AG20443 (cell line): ENCODE measurements at regions not wholly inside any gene's neighbourhood (a gene's known extent, or its start where the extent isn't known, plus 50 kb on each side); places are given as distances from the start of the nearest gene placed in this dataset.
A peak's percentile ranks its signal among the peaks of the same experiment; 100 is the strongest.
"Not testable (repeated sequence)": the region's sequence is repeated elsewhere in the genome, so short reads cannot be mapped to it uniquely, and the experiment has no call there.

ENCODE experiments used
- DNase-seq: peaks from one replicate; pipeline ENCODE4 v3.0.0; 2012; ENCODE audit warnings: low spot score, mixed read lengths

DNA sequence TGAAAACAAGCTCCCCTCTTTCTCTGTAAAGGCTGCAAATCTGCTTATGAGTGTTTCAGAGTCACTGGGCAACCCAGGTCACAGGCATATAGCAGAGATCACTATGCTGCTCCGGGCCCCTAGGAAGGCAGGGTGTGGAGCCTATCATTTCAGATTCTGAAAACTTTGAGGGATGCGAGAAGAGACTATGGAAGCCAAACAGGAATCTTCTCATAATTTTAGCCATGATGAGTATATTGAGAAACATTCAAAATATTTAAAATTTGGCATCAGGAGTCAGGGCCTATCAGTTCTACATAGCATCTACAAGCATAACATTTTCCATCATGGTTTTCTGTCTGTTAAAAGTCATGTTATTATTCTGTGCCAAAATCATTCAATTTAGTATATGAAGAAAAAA lies 61.7 kb upstream of the ATXN3L start:
- peak; percentile 19 for DNase-seq

DNA sequence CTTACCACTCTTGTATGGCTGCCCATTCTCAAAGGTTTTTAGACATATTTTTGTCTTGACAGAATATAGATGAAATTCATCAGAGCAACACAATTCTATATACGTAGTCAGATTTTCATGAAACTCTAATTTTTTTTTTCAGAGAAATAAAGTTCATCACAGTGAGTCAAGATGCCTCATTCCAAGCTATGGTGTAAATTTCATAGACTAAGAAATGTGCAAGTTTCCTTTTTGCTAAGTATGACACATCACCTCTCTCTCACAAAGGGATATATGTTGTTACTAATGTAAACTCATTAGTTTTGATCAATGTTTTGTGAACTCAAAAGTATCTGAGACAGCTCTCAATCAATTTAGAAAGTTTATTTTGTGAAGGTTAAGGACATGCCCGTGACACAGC lies 60.4 kb upstream of the ATXN3L start:
- DNase-seq, result peak; percentile 21

DNA sequence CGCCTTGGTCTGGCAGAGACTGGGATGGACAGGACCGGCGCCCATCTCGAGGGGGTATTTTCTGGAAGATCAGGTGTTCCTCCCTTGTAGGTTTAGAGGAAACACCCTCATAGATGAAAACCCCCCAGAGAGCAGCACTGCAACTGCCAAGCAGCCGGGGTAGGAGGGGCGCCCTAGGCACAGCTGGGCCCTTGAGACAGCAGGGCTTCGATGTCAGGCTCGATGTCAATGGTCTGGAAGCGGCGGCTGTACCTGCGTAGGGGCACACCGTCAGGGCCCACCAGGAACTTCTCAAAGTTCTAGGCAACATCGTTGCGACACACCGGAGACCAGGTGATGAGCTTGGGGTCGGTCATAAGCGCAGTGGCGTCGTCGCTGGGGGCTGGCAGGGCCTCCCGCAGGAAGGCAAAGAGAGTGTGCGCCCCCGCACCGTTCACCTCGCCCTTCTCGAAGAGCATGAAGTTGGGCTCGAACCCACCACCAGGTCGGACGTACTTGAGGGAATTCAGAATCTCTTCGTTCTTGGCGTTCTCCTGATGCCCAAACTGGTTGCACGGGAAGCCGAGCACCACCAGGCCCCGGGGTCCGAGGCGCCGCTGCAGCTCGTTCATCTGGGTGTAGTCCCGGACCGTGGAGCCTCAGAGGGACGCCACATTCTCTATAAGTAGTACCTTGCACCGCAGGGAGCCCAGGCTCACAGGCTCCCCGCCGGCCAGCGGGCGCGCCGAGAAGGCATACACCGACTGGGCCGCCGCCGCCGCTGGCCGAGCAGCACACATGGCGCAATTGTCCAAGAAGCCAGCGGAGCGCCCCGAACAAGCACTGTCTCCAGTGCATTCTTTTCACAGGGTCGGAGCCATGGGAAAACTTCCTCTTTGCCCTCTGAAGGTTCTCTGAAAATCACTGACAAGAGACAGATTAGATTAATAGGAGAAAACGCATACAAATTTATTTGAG lies 59.0 kb upstream of the ATXN3L start:
- DNase-seq, result not testable (repeated sequence)

DNA sequence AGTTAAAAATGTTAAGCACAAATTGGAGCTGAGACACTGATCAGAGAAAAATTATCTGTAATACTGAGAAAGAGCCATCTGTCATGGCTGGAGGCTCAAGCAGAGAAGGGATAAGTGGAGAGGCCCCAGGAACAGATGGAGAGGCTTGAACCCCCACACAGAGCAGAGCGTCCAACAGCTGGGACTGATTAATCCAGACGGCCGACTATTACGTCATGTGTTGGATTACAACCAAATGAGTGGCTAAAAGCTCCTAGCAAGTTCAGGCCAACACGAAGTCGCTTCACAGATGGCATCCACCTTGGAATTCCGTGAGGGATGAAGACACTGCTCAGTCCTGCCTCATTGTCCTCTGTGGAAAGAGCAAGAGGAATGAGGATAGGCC lies 57.7 kb upstream of the ATXN3L start:
- peak; percentile 41 for DNase-seq

DNA sequence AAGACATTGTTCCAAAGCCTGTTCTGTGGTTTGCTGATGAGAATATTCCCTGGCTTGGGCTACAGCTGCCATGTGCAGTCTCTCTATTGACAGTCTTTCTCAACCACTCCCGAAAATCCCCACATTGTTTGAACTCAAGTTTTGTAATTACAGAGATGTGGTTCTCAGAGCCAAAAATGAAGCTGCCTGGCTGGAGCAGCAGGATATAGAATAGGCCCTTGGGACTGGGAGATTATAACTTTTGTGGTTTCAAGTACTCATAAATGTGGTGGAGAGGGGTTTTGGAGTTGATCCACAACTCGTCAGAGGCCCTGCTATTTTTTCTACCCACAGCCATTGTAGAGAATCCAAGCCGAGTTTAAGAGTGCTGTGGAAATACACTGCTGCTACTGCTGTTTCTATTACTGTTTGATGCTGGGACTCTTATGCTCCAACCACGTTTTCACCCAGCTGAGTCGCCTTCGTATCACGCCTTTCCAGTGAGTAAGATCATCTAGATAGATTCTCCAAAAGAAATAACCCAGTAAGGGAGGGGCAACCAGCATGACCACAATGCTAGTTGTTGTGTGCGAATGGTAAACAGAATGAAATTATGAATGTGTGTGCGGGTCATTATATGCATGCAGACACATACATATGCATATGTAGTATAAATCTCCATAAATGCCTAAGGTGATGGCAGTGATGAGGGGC lies 57.1 kb upstream of the ATXN3L start:
- peak; percentile 57 for DNase-seq

DNA sequence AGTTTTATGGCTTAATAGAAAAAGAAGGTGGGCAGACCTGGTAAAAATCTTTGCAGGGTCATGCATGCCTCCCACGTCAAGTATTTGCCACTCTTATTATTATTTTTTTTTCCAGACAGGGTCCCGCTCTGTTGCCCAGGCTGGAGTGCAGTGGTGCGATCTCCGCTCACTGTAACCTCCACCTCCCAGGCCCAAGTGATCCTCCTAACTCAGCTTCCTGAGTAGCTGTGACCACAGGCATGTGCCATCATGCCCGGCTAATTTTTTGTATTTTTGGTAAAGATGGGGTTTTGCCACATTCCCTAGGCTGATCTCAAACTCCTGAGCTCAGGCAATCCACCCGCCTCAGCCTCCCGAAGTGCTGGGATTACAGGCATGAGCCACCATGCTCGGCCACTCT lies 55.7 kb upstream of the ATXN3L start:
- DNase-seq, result not testable (repeated sequence)

DNA sequence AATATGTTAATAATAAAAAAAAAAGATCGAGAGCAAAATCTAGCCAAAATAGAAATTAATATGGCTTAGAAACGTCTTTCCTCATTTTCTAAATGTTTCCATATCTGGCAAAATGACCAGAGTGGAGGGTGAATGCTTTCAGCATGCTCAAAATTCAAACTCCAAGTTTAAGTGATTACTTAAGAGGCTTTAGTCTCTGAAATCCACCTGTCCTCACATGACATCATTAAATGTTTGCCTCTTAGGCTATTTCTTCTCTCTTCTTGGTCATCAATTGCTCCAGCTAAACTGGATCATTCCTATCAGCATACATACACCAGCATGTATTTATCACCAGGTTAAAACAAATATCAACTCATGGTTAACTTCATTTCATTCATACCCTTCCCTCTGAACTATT lies 54.5 kb upstream of the ATXN3L start:
- no peak for DNase-seq

DNA sequence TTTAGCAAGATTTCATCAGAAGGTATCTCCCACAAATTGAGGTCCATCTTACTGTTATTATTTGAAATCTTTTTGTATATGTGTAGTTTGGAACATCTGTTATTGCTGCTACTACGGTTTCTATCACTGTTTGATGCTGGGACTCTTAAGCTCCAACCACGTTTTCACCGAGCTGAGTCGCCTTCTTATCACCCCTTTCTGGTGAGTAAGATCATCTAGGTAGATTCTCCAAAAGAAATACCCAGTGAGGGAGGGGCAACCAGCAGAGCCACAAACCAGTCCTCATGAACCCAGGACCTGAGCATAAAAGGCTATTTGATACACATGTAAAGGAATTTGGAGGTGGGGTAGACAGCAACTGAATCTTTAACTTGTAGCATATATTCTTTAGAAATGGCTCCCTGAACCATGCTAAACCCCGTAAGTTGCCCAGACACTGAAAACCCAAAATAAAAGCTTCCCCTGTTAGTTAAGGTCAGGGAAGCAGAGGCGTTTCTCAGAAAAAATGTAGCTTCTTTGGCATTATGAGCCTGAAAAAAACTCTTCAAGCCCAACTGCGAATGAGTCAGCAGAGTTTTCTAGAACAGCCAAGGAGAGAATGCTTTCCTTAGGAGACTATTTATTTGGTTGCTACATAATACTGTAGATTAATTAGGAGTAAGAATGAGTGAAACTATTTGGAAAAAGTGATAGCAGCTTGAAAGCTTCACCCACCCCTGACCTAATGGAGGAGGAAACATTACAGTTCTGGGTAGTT lies 53.8 kb upstream of the ATXN3L start:
- peak; percentile 48 for DNase-seq

DNA sequence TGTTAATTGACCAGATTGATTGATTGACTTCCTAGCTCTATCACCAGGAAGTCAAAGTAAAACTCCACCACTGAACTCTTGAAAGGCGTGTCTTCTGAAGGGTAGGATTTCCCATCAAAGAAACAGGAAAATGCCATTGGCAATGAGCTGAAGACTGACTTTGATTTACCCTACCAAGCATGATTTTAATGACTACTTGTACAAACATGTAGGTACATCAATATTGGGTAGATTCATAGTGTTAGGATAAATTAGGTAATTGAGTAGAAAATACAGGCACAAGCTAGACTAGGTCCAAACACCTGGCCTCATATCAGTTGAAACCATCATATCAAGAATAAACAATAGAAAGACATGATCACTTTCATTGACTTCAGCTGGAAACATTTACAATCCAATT lies 53.2 kb upstream of the ATXN3L start:
- DNase-seq, result no peak

DNA sequence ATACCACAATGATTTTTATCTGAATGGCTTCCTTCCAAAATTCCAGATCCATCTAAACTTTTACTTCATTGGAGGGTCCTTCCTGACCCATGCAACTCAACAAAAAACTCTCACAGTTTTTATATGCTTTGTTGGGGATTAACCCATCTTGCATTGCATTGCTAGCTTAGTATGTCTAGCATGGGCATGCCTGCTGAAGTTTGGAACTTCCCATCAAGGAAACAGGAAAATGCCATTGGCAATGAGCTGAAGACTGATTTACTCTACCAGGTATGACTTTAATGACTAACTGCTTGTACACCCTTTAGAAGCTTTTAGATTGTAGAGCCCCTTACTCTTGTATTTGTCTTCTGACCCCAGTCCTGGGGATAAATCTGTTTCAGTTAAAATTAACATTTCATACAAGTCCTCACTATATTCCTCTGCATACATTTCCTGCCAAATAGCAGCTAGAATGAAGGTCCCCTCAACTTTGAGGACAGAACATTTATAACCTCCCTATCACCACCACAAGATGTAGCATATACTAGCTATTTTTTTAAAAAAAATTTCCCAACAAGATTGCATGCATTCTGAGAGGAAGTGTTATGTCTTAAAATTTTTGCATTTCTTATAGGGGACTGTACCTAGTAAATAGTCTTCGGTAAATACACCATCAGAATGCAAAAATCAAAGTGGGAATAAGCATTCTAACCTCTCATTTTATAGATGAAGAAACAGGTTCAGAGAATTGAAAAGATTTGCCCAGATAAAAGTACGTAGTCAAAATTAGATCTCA lies 52.5 kb upstream of the ATXN3L start:
- DNase-seq, result no peak

DNA sequence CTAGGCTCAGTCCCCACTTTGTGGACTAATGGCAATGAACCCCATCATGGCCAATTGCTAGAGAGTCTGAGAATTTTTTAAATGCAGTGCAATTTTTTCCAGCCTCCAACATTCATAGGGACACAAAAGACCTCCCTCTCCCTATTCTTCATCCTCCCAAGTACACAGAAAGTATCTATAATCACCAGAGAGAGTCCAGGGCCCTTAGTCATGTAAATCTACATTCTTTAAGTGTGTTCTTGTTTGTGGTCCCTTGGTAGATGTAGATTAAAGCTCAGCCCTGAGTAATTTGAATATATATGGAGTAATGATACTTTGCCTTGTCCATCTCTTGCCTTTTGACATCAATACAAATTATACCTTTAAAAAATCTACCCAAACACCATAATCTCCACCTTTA lies 51.3 kb upstream of the ATXN3L start:
- DNase-seq, result no peak

DNA sequence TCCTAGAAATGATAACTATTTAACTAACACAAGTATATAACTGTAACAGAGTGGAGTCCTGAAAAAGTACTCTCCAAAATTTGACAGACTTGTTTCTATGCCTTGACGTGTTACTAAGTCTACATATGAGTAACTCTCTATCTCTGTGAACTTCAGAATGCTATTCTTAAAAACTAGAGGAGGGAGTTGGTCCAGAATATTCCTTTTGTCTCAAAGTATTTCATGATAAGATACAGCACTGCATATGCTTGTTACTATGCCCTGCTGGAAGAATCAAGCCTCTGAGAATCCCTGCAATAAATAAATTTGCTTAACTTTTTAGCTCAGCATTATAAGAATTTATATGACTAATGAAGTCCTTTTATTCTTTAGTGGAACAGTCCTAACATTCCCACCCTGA lies 50.9 kb upstream of the ATXN3L start:
- DNase-seq, result no peak
